B cell (primary cell): ENCODE measurements at regions not wholly inside any gene's neighbourhood (a gene's known extent, or its start where the extent isn't known, plus 50 kb on each side); places are given as distances from the start of the nearest gene placed in this dataset.

Experiments used
- CTCF ChIP-seq: fragments of 200-600 bp; IDR thresholded peaks from one replicate; pipeline ENCODE4 v1.8.0; 2022; ENCODE audit warnings: antibody characterized with exemption, mild to moderate bottlenecking
- EZH2 ChIP-seq: IDR thresholded peaks from 2 replicates; pipeline ENCODE4 v1.6.1; 2012; ENCODE audit warnings: borderline replicate concordance, low read depth, mild to moderate bottlenecking, moderate library complexity, low read length; ENCODE audit not compliant: insufficient read depth, poor library complexity, severe bottlenecking

DNA sequence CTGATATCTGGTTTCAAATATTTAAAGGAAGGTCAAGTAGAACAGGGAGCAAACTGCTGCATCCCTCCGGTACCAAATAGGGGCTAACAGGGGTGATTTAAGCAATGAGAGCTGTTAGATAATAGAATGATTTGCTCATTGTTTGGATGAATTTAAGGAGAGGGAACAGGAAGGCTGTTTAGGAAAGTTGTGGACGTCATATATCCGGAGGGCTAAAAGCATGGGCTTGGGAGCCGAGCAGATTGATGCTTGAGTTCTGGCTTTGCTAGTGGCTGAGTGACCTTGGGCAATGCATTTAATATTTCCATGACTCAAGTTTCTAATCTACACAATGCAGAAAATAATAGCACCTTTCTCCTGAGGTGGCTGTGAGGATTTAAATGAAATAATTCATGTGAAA, 85.4 kb upstream of the RPS23 start:
- TF ChIP-seq CTCF (no peak), EZH2 (no peak)
